Endothelial cell of umbilical vein (primary cell): ENCODE measurements at regions not wholly inside any gene's neighbourhood (a gene's known extent, or its start where the extent isn't known, plus 50 kb on each side); places are given as distances from the start of the nearest gene placed in this dataset.

ENCODE experiments used
- BruUV-seq: library from RNA; stranded (reverse); fragments of 400-500 nt; replicated peaks from 2 replicates; lab custom pipeline; 2021; lab: Mats Ljungman, UMichigan
- CTCF ChIA-PET: fragments of 300-600, 350-600 bp; sonication (Branson Sonifier 250); formaldehyde crosslinking; loops from one replicate; lab custom pipeline; 2021; ENCODE audit warnings: antibody characterized with exemption, inconsistent platforms; lab: Charles Lee
- POLR2A ChIA-PET: fragments of 300-600, 350-600 bp; sonication (Branson Sonifier 250); formaldehyde crosslinking; loops from one replicate; lab custom pipeline; 2021; ENCODE audit warnings: antibody characterized with exemption, inconsistent platforms; lab: Charles Lee
- DNase-seq: peaks from one replicate; pipeline ENCODE4 v3.0.0-alpha.2; 2011; ENCODE audit warnings: low read depth, low spot score
- FAIRE-seq: peaks from 2 replicates; lab custom pipeline; 2011; peaks lifted over from hg19 to GRCh38; lab: Jason Lieb, UNC
- H2AFZ ChIP-seq: 2 replicates; pipeline ENCODE4 v1.6.0; 2012; ENCODE audit warnings: low read depth, low read length, control low read depth, inconsistent platforms
- H3K27ac ChIP-seq: 2 replicates; pipeline ENCODE4 v1.5.1; 2011; ENCODE audit warnings: low read depth, mild to moderate bottlenecking, control low read depth, low read length, moderate library complexity; ENCODE audit not compliant: insufficient read depth
- H3K27me3 ChIP-seq, 2 experiments: 2 replicates each; pipeline versions ENCODE4 v1.6.0 to v1.6.1; 2011; ENCODE audit warnings: low read length in 2 of 2, mixed read lengths in 1 of 2; ENCODE audit not compliant: control insufficient read depth in 2 of 2, insufficient read depth in 2 of 2
- H3K36me3 ChIP-seq, 2 experiments: 2 replicates in 1 of 2; 3 replicates in 1 of 2; pipeline ENCODE4 v1.5.1; 2011; ENCODE audit warnings: low read length in 2 of 2, mild to moderate bottlenecking in 1 of 2, moderate library complexity in 1 of 2; ENCODE audit not compliant: control insufficient read depth in 2 of 2, insufficient read depth in 2 of 2; ENCODE audit errors: extremely low read depth in 1 of 2
- H3K4me1 ChIP-seq: 3 replicates; pipeline ENCODE4 v1.5.1; 2011; ENCODE audit warnings: mild to moderate bottlenecking, low read length; ENCODE audit not compliant: control insufficient read depth, insufficient read depth; ENCODE audit errors: extremely low read depth
- H3K4me2 ChIP-seq: 2 replicates; pipeline ENCODE4 v1.6.1; 2011; ENCODE audit warnings: low read length, control low read depth, mixed read lengths; ENCODE audit not compliant: insufficient read depth
- H3K4me3 ChIP-seq, 3 experiments: fragments of 200-600 bp in 1 of 3; sonication (generic), shearing (Covaris generic) in 1 of 3; replicated peaks in 1 of 3; 2 replicates each; pipeline ENCODE4 v1.5.1; 2011 to 2016; ENCODE audit warnings: control low read depth in 3 of 3, low read length in 3 of 3, mild to moderate bottlenecking in 2 of 3, inconsistent platforms in 1 of 3, low read depth in 1 of 3, moderate library complexity in 1 of 3; ENCODE audit not compliant: insufficient read depth in 1 of 3
- H3K79me2 ChIP-seq: 2 replicates; pipeline ENCODE4 v1.6.0; 2012; ENCODE audit warnings: low read length, inconsistent platforms; ENCODE audit not compliant: control insufficient read depth, insufficient read depth
- H3K9ac ChIP-seq: replicated peaks from 2 replicates; pipeline ENCODE3; 2011; ENCODE audit warnings: low read length, control low read depth; ENCODE audit not compliant: insufficient read depth; ENCODE audit errors: extremely low read depth
- H3K9me1 ChIP-seq: replicated peaks from 3 replicates; pipeline ENCODE4 v1.6.0; 2011; ENCODE audit warnings: mild to moderate bottlenecking, low read length; ENCODE audit not compliant: control insufficient read depth, insufficient read depth; ENCODE audit errors: extremely low read depth
- H3K9me3 ChIP-seq: replicated peaks from 2 replicates; pipeline ENCODE4 v1.5.1; 2012; ENCODE audit warnings: low read length, inconsistent platforms; ENCODE audit not compliant: control insufficient read depth, insufficient read depth
- H4K20me1 ChIP-seq: replicated peaks from 2 replicates; pipeline ENCODE3; 2011; ENCODE audit warnings: mild to moderate bottlenecking, low read length; ENCODE audit not compliant: control insufficient read depth, insufficient read depth; ENCODE audit errors: extremely low read depth
- EZH2 ChIP-seq: IDR thresholded peaks from 2 replicates; pipeline ENCODE4 v1.6.1; 2012; ENCODE audit warnings: borderline replicate concordance, low read depth, mild to moderate bottlenecking, moderate library complexity, low read length, inconsistent platforms; ENCODE audit not compliant: severe bottlenecking
- FOS ChIP-seq: IDR thresholded peaks from 2 replicates; pipeline ENCODE4 v1.6.1; 2011; ENCODE audit warnings: mild to moderate bottlenecking, low read length, moderate library complexity, borderline replicate concordance; ENCODE audit not compliant: insufficient read depth
- GATA2 ChIP-seq: IDR thresholded peaks from 2 replicates; pipeline ENCODE4 v1.7.0; 2011; ENCODE audit warnings: low read depth, mild to moderate bottlenecking, moderate library complexity, mixed read lengths, low read length; ENCODE audit not compliant: insufficient read length, insufficient read depth
- JUN ChIP-seq: IDR thresholded peaks from 2 replicates; pipeline ENCODE4 v1.6.1; 2011; ENCODE audit warnings: borderline replicate concordance, low read depth; ENCODE audit not compliant: insufficient read length, insufficient read depth
- MYC ChIP-seq: IDR thresholded peaks from one replicate; pipeline ENCODE4 v1.6.1; 2011; ENCODE audit warnings: mild to moderate bottlenecking, low read depth, low read length
- POLR2A ChIP-seq: IDR thresholded peaks from 2 replicates; pipeline ENCODE4 v1.6.1; 2012; ENCODE audit warnings: low read depth, mild to moderate bottlenecking, control low read depth, low read length
- POLR2AphosphoS5 ChIP-seq: IDR thresholded peaks from 2 replicates; pipeline ENCODE4 v1.6.1; 2012; ENCODE audit warnings: low read depth, mild to moderate bottlenecking, control low read depth, low read length, moderate library complexity; ENCODE audit not compliant: insufficient read depth
- dilution Hi-C: fragments of 300-500 bp; cut with MboI; formaldehyde crosslinking; loops from one replicate; pipeline ENCODE4 v1.15.0; 2019; ENCODE audit warnings: low sequenced_read_pairs; ENCODE audit not compliant: extremely low pct_ligation_motif_present
- intact Hi-C: fragments of 100-400 bp; cut with micrococcal nuclease; formaldehyde crosslinking; loops from one replicate; pipeline ENCODE4 v1.10.0; 2022
- TF ChIP-seq, protein P1 (sequence below), 2 donors: IDR thresholded peaks; 1 replicate in 1 of 2; 2 replicates in 1 of 2; pipeline ENCODE4 v1.5.1; 2011; ENCODE audit warnings: low read length in 2 of 2, mild to moderate bottlenecking in 2 of 2, moderate library complexity in 2 of 2, control low read depth in 1 of 2, inconsistent platforms in 1 of 2, low read depth in 1 of 2; ENCODE audit not compliant: insufficient read depth in 1 of 2; ENCODE audit errors: extremely low read depth in 1 of 2
- TF ChIP-seq, protein P2 (sequence below): IDR thresholded peaks from 2 replicates; pipeline ENCODE4 v1.6.1; 2011; ENCODE audit not compliant: insufficient read depth, insufficient read length

- DNase-seq (no peak), FAIRE-seq (no peak)
- Histone ChIP-seq H3K9me3 (peaks cover 1% of the 10 kb centered on the region), H2AFZ (no peak overlapping the region), H3K27ac (no peak overlapping the region), H3K9ac (no peak overlapping the region), H3K9me1 (no peaks in the 10 kb centered on the region), H3K27me3 (no peaks in the 10 kb centered on the region), H3K4me3 (no peak overlapping the region), H3K4me2 (no peak overlapping the region), H3K36me3 (no peaks in the 10 kb centered on the region), H4K20me1 (no peaks in the 10 kb centered on the region), H3K4me1 (no peaks in the 10 kb centered on the region), H3K79me2 (no peaks in the 10 kb centered on the region)
- no TSS peak for BruUV-seq
- TF ChIP-seq GATA2 (no peak), MYC (no peak), POLR2A (no peak), FOS (no peak), POLR2AphosphoS5 (no peak), EZH2 (no peak), JUN (no peak)
- TF ChIP-seq, protein P1, sequence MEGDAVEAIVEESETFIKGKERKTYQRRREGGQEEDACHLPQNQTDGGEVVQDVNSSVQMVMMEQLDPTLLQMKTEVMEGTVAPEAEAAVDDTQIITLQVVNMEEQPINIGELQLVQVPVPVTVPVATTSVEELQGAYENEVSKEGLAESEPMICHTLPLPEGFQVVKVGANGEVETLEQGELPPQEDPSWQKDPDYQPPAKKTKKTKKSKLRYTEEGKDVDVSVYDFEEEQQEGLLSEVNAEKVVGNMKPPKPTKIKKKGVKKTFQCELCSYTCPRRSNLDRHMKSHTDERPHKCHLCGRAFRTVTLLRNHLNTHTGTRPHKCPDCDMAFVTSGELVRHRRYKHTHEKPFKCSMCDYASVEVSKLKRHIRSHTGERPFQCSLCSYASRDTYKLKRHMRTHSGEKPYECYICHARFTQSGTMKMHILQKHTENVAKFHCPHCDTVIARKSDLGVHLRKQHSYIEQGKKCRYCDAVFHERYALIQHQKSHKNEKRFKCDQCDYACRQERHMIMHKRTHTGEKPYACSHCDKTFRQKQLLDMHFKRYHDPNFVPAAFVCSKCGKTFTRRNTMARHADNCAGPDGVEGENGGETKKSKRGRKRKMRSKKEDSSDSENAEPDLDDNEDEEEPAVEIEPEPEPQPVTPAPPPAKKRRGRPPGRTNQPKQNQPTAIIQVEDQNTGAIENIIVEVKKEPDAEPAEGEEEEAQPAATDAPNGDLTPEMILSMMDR (IDR thresholded peaks at IDR 0.05; ENCODE audit: extremely low read depth in 1 of 2, insufficient read depth in 1 of 2, low read depth in 1 of 2, low read length in 2 of 2) = no peak
- TF ChIP-seq, protein P2, sequence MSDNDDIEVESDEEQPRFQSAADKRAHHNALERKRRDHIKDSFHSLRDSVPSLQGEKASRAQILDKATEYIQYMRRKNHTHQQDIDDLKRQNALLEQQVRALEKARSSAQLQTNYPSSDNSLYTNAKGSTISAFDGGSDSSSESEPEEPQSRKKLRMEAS = no peak
- POLR2A ChIA-PET = no interaction called here
- dilution Hi-C loops (no loop called here), intact Hi-C loops (no loop called here)
- CTCF ChIA-PET = no interaction called here
These were observed 480.4 kb upstream of the COX7C start for GRCh38 chr5:86137297-86137696.
